ENCODE measurements at regions not wholly inside any gene's neighbourhood (a gene's known extent, or its start where the extent isn't known, plus 50 kb on each side); places are given as distances from the start of the nearest gene placed in this dataset.
"Not testable (repeated sequence)": the region's sequence is repeated elsewhere in the genome, so short reads cannot be mapped to it uniquely, and the experiment has no call there.

DNA sequence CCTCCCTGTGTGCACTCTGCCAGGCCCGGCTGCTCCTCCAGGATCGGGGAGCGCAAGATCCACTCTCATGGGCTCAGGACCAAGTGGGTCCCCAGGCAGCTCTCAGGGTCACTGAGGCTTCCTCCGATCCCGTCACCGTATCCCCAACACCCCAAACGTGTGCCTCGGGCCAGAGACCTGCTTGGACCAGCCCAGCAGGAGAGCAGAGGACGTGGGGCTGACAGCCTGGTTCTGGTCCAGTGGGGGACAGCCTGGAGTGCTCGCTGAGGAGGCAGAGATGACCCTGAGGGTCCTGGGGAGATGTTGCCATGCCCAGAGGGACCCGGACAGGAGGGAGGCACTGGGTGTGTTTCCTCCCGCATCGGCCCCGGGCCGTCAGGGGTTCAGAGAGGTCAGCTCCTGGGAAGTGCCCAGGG is 1402.6 kb downstream of the BRD1 start:
- no peak for DNase-seq (ENCODE audit: low spot score)

DNA sequence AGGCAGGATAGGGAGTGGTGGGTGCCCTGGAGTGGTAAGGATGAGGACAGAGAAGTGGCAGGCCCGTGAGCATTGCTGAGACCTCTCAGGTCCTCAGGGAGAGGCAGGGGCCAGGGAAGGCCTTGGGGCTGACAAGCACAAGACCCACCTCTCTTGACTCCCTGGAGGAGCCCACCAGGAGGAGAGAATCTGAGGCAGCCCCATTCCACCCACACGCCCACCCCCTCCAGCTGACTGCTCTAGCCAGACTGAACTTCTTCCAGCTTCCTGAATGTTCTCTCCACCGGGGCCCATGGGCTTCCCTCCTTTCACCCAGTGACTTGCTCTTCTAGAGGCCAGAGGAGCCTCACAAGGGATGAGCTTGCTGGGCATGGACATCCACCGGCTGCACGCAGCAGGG is 1403.0 kb downstream of the BRD1 start:
- no peak for DNase-seq (ENCODE audit: low spot score)

DNA sequence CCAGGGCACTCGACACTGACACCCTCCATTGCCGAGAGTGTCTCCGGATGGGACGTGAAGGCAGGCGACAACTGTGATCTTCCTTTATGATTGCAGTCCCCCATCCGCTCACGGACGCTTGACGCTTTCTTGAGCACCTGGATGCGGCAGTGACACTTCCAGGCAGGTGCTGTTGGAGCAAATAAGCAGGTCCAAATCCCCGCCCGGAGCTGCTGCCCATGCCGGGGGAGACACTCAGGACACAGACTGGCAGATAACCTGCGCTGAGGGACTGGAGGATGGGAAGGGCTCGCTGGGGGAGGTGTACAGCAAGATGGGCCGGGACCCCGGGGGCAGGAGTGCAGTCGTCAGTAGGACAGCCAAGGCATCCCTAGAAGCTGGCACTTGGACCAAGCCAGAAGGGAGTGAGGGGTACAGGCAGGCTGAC is 1403.5 kb downstream of the BRD1 start:
- DNase-seq (ENCODE audit: low spot score): no peak

DNA sequence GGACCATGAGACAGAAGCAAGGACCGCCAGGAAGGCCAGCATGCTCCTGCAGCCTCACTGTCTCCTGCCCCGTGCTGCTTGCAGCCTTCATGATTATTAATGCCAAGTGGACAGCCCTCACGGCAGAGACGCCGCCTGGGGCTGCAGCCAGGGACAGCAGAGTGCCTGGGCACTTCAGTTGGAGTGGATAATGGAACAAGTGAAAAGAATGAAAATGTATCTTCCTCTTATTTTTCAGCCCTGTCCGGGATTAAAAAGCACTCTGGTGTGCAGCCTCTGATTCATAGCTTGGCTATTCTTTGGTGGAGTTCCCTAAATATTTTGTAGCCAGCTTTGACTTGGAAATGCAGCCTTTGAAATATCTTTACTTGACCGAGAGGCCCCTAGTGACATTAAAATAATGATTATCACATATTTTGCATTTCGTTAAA is 1404.2 kb downstream of the BRD1 start:
- DNase-seq (ENCODE audit: low spot score): no peak

DNA sequence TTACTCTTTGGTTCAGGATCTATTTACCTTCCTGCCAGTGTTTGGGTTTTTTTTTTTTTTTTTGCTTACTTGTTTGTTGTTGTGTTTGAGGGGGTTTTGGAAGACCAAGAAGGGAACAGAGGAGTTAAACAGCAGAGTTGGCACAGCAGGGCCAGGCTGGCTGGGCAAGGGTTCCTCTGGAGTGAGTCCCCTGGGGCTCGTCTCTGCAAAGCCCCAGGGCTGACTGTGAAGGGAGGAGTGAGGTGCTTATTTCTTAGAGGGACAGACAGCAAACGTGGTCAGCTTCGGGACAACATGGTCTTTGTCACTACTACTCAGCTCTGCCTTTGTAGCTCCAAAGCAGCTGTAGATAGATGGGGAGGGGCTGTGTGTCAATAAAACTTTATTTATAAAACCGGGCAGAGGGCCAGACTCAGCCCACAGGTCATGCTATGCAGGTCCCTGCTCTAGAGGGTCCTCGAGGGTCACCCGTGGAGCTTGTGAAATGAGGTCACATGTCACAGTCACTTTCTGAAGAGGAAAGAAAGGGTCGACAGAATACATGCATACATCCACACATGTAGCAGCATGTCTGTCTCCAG is 1404.7 kb downstream of the BRD1 start:
- no peak for DNase-seq (ENCODE audit: low spot score)

DNA sequence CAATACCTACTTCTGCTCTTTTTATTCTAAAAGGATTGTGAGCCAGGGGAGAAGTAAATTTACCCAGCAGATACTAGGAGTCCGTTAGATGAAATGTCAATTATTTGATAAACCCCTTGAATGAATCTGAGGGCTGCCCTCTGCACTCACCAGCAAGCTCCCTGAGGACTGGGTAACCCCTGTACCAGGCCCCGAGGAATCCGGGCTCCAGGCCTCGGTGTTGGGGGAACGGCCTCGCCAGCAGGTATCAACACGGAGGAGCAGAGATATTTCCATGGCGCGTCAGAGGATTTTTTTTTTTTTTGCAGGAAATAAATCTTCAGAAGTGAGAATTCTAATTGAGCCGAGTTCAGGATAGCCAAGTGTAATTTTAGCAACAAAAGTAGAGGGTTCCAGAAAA is 1408.8 kb downstream of the BRD1 start:
- DNase-seq (ENCODE audit: low spot score): no peak

DNA sequence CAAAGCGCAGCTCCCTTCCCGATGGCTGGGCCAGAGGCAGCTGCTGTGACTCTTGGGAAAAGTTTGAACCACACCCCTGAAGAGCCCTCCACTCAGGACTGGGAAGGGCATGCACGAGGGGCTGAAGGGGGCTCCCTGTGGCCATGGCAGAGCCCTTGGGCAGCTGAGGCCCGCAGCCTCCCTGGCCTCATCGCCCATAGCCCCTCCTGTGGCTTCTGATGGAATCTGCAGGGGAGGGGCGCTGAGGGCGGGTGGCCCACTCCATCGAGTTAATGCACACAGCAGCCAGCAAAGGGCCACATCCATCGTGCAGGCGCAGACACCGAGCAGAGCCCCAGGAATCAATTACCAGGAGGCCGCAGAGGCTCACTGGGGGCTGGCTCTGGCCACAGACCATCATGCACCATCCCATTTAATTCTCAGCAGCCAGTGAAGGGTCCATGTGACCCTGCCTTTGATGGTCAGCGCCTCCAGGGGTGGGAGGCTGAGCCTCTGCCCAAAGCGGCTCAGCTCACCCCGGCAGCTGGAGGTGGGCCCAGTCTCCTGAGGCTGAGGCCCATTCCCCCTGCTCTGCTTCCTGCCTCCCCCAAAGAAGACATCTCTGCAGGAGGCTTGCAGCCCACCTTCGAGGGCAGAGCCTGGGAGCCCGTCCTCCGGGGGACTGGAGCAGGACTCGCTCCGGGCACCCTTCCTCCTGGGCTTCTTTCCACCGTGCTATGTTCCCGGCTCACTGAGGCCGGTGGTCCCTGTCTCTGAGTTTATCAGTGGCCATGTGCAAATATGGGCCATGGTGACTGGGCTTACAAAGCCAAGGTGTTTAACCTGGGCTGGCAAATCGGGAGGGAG is 1410.2 kb downstream of the BRD1 start:
- no peak for DNase-seq (ENCODE audit: low spot score)

DNA sequence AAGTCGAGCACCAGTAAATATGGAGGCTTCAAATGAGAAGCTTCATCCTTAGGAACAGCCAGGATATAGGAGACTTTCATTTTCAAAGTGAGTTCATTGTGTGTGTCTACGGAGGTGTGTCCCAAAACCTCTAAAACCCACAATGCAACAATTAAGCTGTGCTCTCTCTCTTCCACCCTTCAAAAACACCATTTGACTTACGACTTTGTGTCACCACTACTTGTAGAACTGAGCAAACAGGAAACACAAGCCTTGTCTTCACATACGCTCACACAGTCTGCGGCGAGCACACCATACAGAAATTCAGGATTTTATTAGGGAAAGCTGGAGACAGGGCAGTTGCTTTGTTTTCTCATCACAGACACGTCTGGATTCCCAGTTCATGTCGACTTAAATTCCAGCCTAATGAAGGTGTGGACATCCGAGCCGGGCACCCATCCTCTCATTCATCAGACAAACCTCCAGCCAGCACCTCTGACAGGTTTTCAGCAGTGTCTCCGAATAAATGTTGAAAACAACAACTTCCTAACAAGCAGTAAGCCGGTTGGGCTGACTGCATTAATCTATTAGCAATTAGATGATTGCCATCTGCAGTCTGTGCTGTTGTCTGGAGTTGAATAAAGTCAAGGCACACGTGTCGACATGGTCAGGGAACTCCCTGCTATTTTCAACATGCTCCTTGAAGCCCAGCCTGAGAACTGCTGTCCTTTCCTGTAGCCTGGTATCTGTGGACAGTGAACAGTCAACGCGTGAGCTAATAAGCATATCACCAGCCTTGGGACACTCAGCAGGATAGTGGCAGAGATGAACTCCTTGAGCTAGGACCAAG is 1411.1 kb downstream of the BRD1 start:
- no peak for DNase-seq (ENCODE audit: low spot score)

DNA sequence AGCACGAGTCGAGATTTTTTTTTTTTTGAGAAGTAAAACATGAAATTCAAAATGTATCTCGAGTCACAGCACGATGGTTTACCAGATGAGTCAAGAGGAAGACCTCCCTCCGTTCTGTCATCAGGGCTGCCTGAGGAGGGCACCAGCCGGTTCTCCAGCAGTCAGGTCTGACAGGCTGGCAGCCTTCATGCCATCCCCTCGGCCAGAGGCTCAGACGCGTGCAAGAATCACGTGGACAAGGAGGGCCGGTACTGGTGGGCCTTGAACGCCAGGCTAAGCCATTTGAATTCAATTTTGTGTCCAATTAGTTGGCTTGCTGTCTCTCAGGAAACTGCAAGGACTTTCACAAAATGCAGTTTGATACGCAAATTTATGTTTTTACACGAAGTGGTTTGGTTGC is 1412.2 kb downstream of the BRD1 start:
- DNase-seq (ENCODE audit: low spot score): no peak

DNA sequence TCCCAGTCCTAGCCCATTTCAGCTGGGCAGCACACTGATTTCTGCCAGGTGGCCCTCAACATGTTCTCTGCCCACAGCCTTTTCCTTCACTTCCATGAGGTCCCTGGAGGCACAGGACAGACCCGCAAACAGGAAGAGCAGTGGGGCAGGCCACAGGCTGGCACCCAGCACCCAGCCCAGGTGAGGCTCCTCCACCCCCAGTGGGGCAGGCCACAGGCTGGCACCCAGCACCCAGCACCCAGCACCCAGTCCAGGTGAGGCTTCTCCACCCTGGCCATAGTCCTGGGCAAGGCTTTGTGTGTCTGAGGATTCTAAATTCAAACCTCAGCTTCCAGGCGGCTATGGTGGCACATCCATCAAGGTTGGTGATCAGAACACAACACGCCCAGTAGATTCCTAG is 1413.0 kb downstream of the BRD1 start:
- DNase-seq (ENCODE audit: low spot score): no peak

DNA sequence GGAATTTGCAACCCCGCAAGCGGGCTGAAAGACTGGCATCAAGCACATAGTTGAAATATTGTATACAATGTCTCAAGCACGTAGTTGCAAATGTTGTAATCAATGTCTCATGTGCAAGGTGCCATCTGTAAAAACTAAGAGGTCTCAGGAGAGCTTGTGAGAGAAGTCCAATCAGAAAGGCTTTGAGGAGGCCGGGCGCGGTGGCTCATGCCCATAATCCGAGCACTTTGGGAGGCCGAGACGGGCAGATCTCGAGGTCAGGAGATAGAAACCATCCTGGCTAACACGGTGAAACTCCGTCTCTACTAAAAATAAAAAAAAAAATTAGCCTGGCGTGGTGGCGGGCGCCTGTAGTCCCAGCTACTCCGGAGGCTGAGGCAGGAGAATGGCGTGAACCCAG is 1414.7 kb downstream of the BRD1 start:
- not testable (repeated sequence) for DNase-seq (ENCODE audit: low spot score)

DNA sequence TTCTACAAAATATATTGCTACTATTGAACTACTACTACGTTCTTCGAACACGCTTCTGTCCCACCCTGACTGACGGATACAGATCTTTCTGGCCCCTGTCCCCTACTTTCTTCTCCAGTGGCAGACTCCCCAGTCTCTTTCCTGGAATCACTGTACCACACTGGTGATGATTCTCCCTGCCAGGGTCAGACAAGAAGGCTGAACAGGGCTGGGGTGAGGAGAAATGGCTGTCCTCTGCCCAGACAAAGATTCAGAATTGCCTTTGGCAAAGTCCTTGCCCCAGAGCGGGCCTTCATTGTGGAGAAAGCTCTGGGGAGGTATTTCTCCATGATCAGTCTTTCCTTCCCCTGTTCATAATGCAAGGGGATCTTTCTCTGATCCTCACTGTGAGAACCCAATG is 1417.1 kb downstream of the BRD1 start:
- no peak for DNase-seq (ENCODE audit: low spot score)

DNA sequence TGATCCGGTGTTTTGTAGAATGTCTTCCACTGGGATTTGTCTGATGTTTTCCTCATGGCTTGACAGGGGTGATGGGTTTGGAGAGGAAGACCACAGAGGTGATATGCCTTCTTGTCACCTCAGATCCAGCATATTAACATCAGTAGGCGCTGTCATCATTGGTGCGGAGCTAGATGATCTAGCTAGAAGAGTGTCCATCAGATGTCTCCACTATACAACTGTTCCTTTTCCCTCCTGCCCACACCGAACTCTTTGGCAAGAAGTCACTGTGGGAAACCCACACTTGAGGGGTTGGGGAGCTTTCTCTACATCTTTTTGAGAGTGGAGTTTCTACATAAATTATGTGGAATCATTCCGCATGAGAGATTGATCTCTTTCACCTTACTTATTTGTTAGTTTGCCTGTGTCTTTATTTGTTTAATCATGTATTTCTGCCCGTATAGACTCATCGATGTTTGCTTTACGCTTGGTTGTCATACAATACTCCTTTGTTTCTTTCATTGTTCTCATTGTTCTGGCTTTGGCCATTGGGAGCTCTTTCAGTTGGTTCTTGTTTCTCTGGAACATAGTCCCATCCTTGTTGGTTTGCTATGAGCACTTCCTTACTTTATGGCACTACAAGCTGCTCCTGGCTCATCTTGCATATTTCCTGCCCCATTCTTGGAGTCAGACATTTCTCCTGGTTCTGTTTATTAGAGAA is 1420.3 kb downstream of the BRD1 start:
- no peak for DNase-seq (ENCODE audit: low spot score)

DNA sequence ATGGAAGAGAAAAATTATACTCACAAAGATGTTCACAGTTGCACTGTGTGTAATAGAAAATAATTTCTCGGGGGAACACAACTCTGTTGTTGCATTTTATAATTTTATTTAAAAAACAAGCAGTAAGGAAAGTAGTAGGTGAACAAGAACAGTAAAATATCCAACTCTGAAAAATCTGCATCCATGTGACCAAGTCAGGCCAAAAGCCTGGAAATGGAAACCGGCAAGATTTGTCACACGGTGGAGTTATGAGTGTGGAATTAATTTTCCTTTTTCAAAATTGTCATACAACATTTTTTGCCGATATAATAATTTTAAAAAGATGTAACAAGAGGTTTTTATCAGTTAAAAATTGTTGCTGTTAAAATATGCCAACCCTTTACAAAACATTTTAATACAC is 1421.5 kb downstream of the BRD1 start:
- no peak for DNase-seq (ENCODE audit: low spot score)

DNA sequence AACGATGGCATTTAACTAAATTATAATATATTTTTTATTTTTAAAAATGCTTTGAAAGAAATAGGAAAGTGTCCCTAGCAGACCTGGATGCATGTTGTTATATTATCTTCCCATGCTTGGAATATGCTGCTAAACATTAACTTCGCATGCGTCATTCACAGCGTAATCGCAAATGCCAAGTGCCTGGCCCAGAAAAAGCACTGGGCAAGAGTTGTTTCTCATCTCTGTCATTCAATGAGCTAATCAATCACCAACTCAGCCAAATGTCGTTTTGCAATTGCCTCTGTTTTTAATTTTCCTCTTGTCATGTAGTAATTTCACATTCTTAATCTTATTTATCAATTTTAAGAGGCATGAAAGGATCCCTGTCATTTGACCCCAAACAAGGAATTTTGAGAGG is 1421.9 kb downstream of the BRD1 start:
- DNase-seq (ENCODE audit: low spot score): no peak

DNA sequence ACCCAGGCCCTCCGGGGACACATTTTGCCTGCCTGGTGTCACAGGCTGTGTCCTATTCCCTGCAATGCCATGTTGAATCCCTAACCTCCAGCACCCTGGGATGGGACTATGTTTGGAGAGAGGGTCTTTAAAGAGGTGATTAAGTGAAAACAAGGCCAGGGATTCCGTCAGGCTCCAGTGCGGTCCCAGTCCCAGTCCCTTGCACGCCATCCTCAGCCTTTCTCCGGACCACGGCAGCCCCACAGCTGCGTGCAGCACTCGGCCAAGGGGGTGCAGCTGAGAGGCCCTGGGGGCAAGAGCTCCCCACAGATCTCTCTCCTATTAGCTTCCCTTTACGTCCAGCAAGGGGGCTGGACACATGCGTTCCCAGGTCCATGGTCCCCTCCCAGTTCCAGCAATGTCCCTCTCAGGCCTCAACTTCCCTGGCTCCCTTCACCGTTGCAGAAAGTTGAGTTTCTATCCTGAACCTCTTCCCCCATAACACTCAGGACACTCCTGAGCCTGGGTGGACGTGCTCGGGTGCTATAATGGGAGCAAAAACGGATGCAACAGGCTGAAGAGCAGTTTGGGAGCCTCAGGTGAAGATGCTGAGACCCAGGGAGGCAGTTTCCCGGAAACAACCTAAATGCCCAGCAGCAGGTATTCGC is 1422.7 kb downstream of the BRD1 start:
- DNase-seq (ENCODE audit: low spot score): no peak

DNA sequence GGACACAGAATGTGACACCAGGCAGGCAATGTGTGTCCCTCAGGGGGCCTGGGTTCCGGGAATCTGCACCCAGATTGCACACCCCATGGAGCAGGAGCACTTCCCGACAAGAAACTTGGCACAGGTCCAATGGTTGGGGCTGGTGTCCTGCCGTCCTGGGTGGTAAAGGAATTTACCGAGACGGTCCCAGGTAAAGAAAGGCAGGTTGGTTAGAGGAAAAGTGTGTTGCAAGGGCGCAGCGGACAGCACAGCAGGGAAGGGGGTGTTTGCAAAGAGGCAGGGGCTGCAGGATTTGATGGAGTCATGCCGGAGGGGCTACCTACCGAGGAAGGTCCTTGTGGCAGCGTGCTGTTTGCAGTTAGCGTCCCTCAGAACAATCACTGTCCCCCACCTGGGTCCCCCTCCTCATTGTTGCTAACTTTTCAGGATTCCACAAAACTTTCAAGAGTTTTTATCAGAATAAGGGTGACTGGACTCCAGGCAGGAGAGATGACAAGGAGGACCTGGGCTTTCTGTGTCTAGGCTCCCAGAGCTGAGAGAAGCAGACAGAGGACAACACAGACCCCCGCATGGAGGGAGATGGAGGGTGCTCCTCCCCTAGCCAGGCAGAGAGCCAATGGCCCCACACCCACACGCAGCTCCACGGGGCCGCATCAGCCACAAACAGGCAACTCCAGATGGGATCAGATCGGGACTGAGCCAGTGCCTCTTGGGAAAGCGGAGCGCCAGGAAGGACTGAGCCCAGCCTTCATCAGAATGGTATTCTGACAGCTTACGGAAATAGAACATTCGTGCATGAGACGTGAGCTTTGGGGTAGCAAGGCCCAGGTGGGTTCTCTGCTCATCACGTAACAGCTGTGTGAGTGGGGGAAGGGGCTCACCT is 1423.9 kb downstream of the BRD1 start:
- no peak for DNase-seq (ENCODE audit: low spot score)

DNA sequence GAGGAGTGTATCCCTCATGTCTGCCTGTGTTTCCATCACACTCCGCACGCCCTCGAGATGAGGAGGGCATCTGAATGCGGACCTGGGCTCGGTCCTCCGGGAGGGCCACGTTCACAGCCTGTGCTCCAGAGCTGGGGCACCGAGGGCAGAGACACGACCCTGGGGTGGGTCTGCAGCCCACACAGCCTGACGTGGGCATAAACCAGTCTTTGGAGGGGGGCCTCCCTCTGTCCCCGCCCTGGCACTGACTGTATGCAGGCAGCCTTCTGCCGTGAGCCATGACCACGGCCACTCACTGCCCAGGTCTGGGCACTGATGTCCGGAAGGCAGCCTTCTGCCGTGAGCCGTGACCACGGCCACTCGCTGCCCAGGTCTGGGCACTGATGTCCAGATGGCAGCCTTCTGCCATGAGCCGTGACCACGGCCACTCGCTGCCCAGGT is 1425.1 kb downstream of the BRD1 start:
- no peak for DNase-seq (ENCODE audit: low spot score)

DNA sequence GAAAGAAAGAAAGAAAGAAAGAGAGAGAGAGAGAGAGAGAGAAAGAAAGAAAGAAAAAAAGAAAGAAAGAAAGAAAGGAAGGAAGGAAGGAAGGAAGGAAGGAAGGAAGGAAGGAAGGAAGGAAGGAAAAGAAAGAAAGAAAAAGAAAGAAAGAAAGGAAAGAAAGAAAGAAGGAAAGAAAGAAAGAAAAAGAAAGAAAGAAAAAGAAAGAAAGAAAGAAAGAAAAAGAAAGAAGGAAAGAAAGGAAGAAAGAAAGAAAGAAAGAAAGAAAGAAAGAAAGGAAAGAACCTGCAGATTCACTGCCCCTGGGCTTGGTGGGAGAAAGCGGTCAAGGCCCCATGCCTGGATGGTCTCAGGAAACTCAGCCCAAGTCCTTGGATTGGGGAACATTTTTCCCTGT is 1426.2 kb downstream of the BRD1 start:
- not testable (repeated sequence) for DNase-seq (ENCODE audit: low spot score)

DNA sequence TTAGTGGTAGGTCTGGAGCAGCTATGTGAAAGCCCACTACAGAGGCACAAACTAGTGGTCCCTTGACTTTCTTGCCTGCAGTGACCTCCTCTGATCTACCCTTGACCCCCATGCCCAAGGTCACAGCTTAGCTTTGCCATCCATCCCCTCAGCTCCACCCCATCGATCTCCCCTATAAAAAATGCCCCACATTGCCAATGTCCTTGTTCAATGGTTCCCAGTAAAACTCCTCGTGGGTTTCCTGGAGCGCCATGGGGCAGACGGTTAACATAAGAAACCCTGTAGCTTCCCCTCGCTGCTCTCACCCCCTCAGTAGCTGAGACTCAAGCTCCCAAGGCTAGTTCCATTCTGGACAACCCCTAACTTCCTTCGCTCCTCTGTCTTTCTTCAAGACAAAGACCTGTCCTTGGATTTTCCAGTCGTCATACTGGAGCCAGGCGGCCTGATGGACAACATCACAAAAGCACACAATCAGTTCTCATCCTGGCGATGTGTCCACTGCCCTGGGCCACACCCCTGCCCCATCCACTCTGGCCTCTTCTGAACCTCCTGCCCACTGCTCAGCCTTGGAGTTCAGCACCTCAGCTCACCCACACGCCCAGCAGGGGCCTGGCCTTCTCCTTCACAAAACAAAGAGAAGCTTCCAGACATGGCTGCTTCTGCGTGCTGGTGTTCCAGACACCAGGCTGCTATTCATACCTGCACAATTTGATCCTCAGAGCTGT is 1429.3 kb downstream of the BRD1 start:
- no peak for DNase-seq (ENCODE audit: low spot score)
